K562 (cell line): ENCODE measurements at regions not wholly inside any gene's neighbourhood (a gene's known extent, or its start where the extent isn't known, plus 50 kb on each side); places are given as distances from the start of the nearest gene placed in this dataset.

ENCODE experiments used
- ATAC-seq: fragments of 200-7000 bp; cut with Tn5 transposase; 3 replicates; pipeline ENCODE4 v1.9.1; 2020; ENCODE audit warnings: moderate library complexity
- BruUV-seq: library from RNA; stranded (reverse); fragments of 400-500 nt; replicated peaks from 2 replicates; lab custom pipeline; 2021; lab: Mats Ljungman, UMichigan
- CTCF ChIA-PET: fragments of 300-600 bp; formaldehyde crosslinking; extraction: SDS; loops from one replicate; lab custom pipeline; 2021; ENCODE audit warnings: low intra/inter-chr PET ratio; lab: Yijun Ruan, JAX
- POLR2A ChIA-PET: fragments of 300-600, 350-650 bp; sonication (Branson Sonifier 250); formaldehyde crosslinking; extraction: SDS; loops from one replicate; lab custom pipeline; 2021; ENCODE audit warnings: antibody characterized with exemption, inconsistent platforms; lab: Yijun Ruan, JAX
- DNase-seq, 4 experiments: peaks; one replicate each; pipeline versions ENCODE4 v3.0.0 to v3.0.0-alpha.2; 2011 to 2018; ENCODE audit warnings: low spot score in 3 of 4, mixed read lengths in 3 of 4; ENCODE audit errors: extremely low read depth in 1 of 4
- FAIRE-seq: peaks from 2 replicates; lab custom pipeline; 2011; peaks lifted over from hg19 to GRCh38; lab: Jason Lieb, UNC
- H2AFZ ChIP-seq: 2 replicates; pipeline ENCODE4 v1.6.0; 2011; ENCODE audit warnings: low read depth, low read length, control low read depth, inconsistent platforms
- H3K27ac ChIP-seq: fragments of 200-600 bp; 3 replicates; pipeline ENCODE4 v1.8.0; 2011; ENCODE audit warnings: low read depth, mild to moderate bottlenecking, control low read depth, inconsistent platforms, low read length, moderate library complexity, mixed read lengths; ENCODE audit errors: extremely low read depth
- H3K27me3 ChIP-seq, 2 experiments: fragments of 300-600 bp in 1 of 2; 2 replicates in 1 of 2; 3 replicates in 1 of 2; pipeline versions ENCODE4 v1.6.0 to v1.8.0; 2011; ENCODE audit warnings: inconsistent platforms in 2 of 2, low read length in 2 of 2, mild to moderate bottlenecking in 1 of 2, mixed read lengths in 1 of 2, moderate library complexity in 1 of 2; ENCODE audit not compliant: control insufficient read depth in 2 of 2, insufficient read depth in 2 of 2
- H3K36me3 ChIP-seq: fragments of 300-600 bp; 3 replicates; pipeline ENCODE4 v1.8.0; 2011; ENCODE audit warnings: mild to moderate bottlenecking, low read length, inconsistent platforms; ENCODE audit not compliant: control insufficient read depth, insufficient read depth
- H3K4me1 ChIP-seq, 2 experiments: fragments of 200-600 bp in 1 of 2; replicated peaks in 1 of 2; 2 replicates in 1 of 2; 3 replicates in 1 of 2; pipeline versions ENCODE4 v1.5.1 to v1.8.0; 2011; ENCODE audit warnings: inconsistent platforms in 2 of 2, low read length in 2 of 2, mild to moderate bottlenecking in 1 of 2, mixed read lengths in 1 of 2, moderate library complexity in 1 of 2; ENCODE audit not compliant: control insufficient read depth in 2 of 2, insufficient read depth in 2 of 2
- H3K4me2 ChIP-seq: 2 replicates; pipeline ENCODE4 v1.6.1; 2011; ENCODE audit warnings: low read length, control low read depth, inconsistent platforms, mixed read lengths; ENCODE audit not compliant: insufficient read depth
- H3K4me3 ChIP-seq: fragments of 200-600 bp; sonication (generic), shearing (Covaris generic); 2 replicates; pipeline ENCODE4 v1.5.1; 2016; ENCODE audit warnings: control low read depth, inconsistent platforms
- H3K79me2 ChIP-seq: fragments of 200-600 bp; 3 replicates; pipeline ENCODE4 v1.8.0; 2011; ENCODE audit warnings: low read length, inconsistent platforms; ENCODE audit not compliant: control insufficient read depth, insufficient read depth
- H3K9ac ChIP-seq, 2 experiments: 2 replicates each; pipeline versions ENCODE4 v1.6.0 to v1.6.1; 2011; ENCODE audit warnings: low read depth in 2 of 2, low read length in 2 of 2, control low read depth in 1 of 2, inconsistent platforms in 1 of 2, mild to moderate bottlenecking in 1 of 2, mixed read lengths in 1 of 2; ENCODE audit not compliant: insufficient read depth in 1 of 2
- H3K9me1 ChIP-seq: one replicate; pipeline ENCODE4 v1.6.0; 2011; ENCODE audit warnings: inconsistent platforms, mild to moderate bottlenecking, low read length, moderate library complexity; ENCODE audit not compliant: control insufficient read depth, insufficient read depth
- H3K9me3 ChIP-seq: replicated peaks from 2 replicates; pipeline ENCODE4 v1.5.1; 2011; ENCODE audit warnings: low read depth, low read length, inconsistent platforms; ENCODE audit not compliant: control insufficient read depth, insufficient read depth
- H4K20me1 ChIP-seq: replicated peaks from 2 replicates; pipeline ENCODE4 v1.6.1; 2011; ENCODE audit warnings: low read length, inconsistent platforms, mixed read lengths; ENCODE audit not compliant: control insufficient read depth, insufficient read depth
- BACH1 ChIP-seq: fragments of 200-800 bp; sonication (Bioruptor generic); IDR thresholded peaks from 2 replicates; pipeline ENCODE4 v1.6.1; 2016; ENCODE audit warnings: missing genetic modification characterization, missing compliant biosample characterization
- COPS2 ChIP-seq: fragments of 450-650 bp; conservative IDR thresholded peaks from 2 replicates; pipeline ENCODE4 v1.6.1; 2016; ENCODE audit warnings: mild to moderate bottlenecking, moderate library complexity
- E2F8 ChIP-seq: fragments of 450-650 bp; IDR thresholded peaks from 2 replicates; pipeline ENCODE4 v1.7.1; 2018; ENCODE audit warnings: mild to moderate bottlenecking, low read depth; ENCODE audit not compliant: partially characterized antibody
- EZH2 ChIP-seq: IDR thresholded peaks from 2 replicates; pipeline ENCODE4 v1.6.1; 2012; ENCODE audit warnings: low read depth, mild to moderate bottlenecking, inconsistent platforms, low read length, borderline replicate concordance
- FOXP1 ChIP-seq: sonication (generic); formaldehyde crosslinking; IDR thresholded peaks from 2 replicates; pipeline ENCODE4 v1.8.0; 2022; ENCODE audit warnings: mild to moderate bottlenecking, missing genetic modification reagents
- RBFOX2 ChIP-seq: fragments of 200-400 bp; formaldehyde crosslinking; IDR thresholded peaks from 2 replicates; pipeline ENCODE4 v1.6.1; 2017; ENCODE audit warnings: low read depth, mild to moderate bottlenecking, low read length, moderate library complexity
- TAF9B ChIP-seq: fragments of 450-650 bp; IDR thresholded peaks from 2 replicates; pipeline ENCODE4 v1.6.1; 2018; ENCODE audit warnings: mild to moderate bottlenecking; ENCODE audit not compliant: partially characterized antibody
- TEAD2 ChIP-seq: fragments of 450-650 bp; IDR thresholded peaks from 2 replicates; pipeline ENCODE4 v1.6.1; 2016; ENCODE audit warnings: missing genetic modification characterization, control low read depth, missing compliant biosample characterization
- TRIM24 ChIP-seq, 2 experiments: fragments of 450-650 bp; IDR thresholded peaks; 2 replicates each; pipeline ENCODE4 v1.6.1; 2016
- WGBS: fragments of 100-300 bp; shearing (Covaris generic); methylation state at CpG from one replicate; pipeline ENCODE4 v1.1.6; 2016; ENCODE audit warnings: low coverage, mixed read lengths; ENCODE audit not compliant: insufficient coverage; ENCODE audit errors: missing lambda C conversion rate; 5-methylcytosine and 5-hydroxymethylcytosine counted together
- in situ Hi-C: fragments of 300-500 bp; cut with MboI; formaldehyde crosslinking; loops from 4 replicates; pipeline ENCODE4 v1.15.0; 2018; ENCODE audit warnings: inconsistent platforms, mixed read lengths
- intact Hi-C: fragments of 100-400 bp; cut with micrococcal nuclease; formaldehyde crosslinking; loops from 2 replicates; pipeline ENCODE4 v1.14.2; 2022

DNA sequence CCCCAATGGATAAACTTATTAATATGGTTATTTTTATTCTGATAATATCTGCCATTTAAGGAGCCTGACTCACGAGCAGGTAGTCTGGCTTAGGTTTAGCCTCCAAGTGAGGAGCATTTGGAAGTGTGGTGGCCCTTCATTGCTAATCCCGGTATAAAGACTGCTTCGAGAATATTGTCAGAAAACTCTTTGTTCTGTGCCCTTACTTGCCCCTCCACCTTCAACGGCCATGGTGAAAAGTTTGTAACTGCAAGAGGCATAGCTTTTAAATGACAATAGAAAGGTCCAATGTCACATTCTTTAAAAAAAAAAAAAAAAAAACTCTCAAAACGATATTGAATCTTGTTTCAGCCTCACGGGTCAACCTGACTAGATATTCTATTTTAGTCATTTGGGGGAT is 157.4 kb upstream of the PROX1 start:
- 0% methylated on average over 6 of the region's 6 CpGs for WGBS
- H3K79me2 ChIP-seq, result no peaks in the 10 kb centered on the region
- H3K4me3 ChIP-seq, result no peak overlapping the region
- CTCF ChIA-PET, result no interaction called here
- no peaks in the 10 kb centered on the region for H3K36me3 ChIP-seq
- ATAC-seq (no peak), DNase-seq (no peak), FAIRE-seq (no peak)
- no TSS peak for BruUV-seq
- H3K9me3 ChIP-seq, result no peaks in the 10 kb centered on the region
- H2AFZ ChIP-seq, result no peak overlapping the region
- no peaks in the 10 kb centered on the region for H4K20me1 ChIP-seq
- no peaks in the 10 kb centered on the region; a peak in 1 of 5 replicates for H3K27me3 ChIP-seq
- no peaks in the 10 kb centered on the region for H3K9me1 ChIP-seq
- intact Hi-C loops, result no loop called here
- in situ Hi-C loops, result no loop called here
- no peak for TF ChIP-seq TRIM24 (IDR thresholded peaks at IDR 0.05)
- no peak for TF ChIP-seq TAF9B
- no peak for TF ChIP-seq E2F8
- no peak for TF ChIP-seq COPS2
- no peak for TF ChIP-seq BACH1 (tag)
- no peak for TF ChIP-seq FOXP1 (CRISPR knock-in tag)
- no peak for TF ChIP-seq RBFOX2
- TF ChIP-seq EZH2, result no peak
- no peak for TF ChIP-seq TEAD2 (tag)
- no peaks in the 10 kb centered on the region for H3K4me1 ChIP-seq
- POLR2A ChIA-PET, result interaction anchor here (0.7 kb wide), 1 partner anchor 61 kb away, joined by 3 read pairs; no protein-coding TSS in a partner anchor
- H3K9ac ChIP-seq, result no peak overlapping the region
- no peak overlapping the region for H3K27ac ChIP-seq
- H3K4me2 ChIP-seq, result no peak overlapping the region
